Panc1 (cell line): ENCODE measurements at regions not wholly inside any gene's neighbourhood (a gene's known extent, or its start where the extent isn't known, plus 50 kb on each side); places are given as distances from the start of the nearest gene placed in this dataset.

Experiments used
- CTCF ChIP-seq: fragments of 450-650 bp; IDR thresholded peaks from 2 replicates; pipeline ENCODE4 v1.5.1; 2017; ENCODE audit warnings: mild to moderate bottlenecking
- POLR2AphosphoS5 ChIP-seq: IDR thresholded peaks from 2 replicates; pipeline ENCODE4 v1.6.1; 2012; ENCODE audit warnings: mild to moderate bottlenecking, low read depth, low read length, moderate library complexity
- REST ChIP-seq, 2 experiments: IDR thresholded peaks; 2 replicates each; pipeline ENCODE4 v1.6.1; 2011 to 2012; ENCODE audit warnings: low read depth in 2 of 2, control low read depth in 1 of 2, low read length in 1 of 2, mild to moderate bottlenecking in 1 of 2, moderate library complexity in 1 of 2; ENCODE audit not compliant: insufficient read depth in 1 of 2
- SIN3A ChIP-seq: IDR thresholded peaks from 2 replicates; pipeline ENCODE4 v1.6.1; 2012; ENCODE audit warnings: low read depth, mild to moderate bottlenecking, low read length, moderate library complexity, borderline replicate concordance; ENCODE audit not compliant: insufficient read depth

GRCh38 chr15:70432924-70433495 is 330.3 kb downstream of the UACA start:
- TF ChIP-seq CTCF (no peak), SIN3A (no peak), POLR2AphosphoS5 (no peak), REST (IDR thresholded peaks at IDR 0.05; ENCODE audit: insufficient read depth in 1 of 2, low read depth in 2 of 2, low read length in 1 of 2) (no peak)
